K562 (cell line): ENCODE measurements at regions not wholly inside any gene's neighbourhood (a gene's known extent, or its start where the extent isn't known, plus 50 kb on each side); places are given as distances from the start of the nearest gene placed in this dataset.

ENCODE experiments used
- ATAC-seq: fragments of 200-7000 bp; cut with Tn5 transposase; 3 replicates; pipeline ENCODE4 v1.9.1; 2020; ENCODE audit warnings: moderate library complexity
- BruUV-seq: library from RNA; stranded (reverse); fragments of 400-500 nt; replicated peaks from 2 replicates; lab custom pipeline; 2021; lab: Mats Ljungman, UMichigan
- CTCF ChIA-PET: fragments of 300-600 bp; formaldehyde crosslinking; extraction: SDS; loops from one replicate; lab custom pipeline; 2021; ENCODE audit warnings: low intra/inter-chr PET ratio; lab: Yijun Ruan, JAX
- POLR2A ChIA-PET: fragments of 300-600, 350-650 bp; sonication (Branson Sonifier 250); formaldehyde crosslinking; extraction: SDS; loops from one replicate; lab custom pipeline; 2021; ENCODE audit warnings: antibody characterized with exemption, inconsistent platforms; lab: Yijun Ruan, JAX
- DNase-seq, 4 experiments: peaks; one replicate each; pipeline versions ENCODE4 v3.0.0 to v3.0.0-alpha.2; 2011 to 2018; ENCODE audit warnings: low spot score in 3 of 4, mixed read lengths in 3 of 4; ENCODE audit errors: extremely low read depth in 1 of 4
- FAIRE-seq: peaks from 2 replicates; lab custom pipeline; 2011; peaks lifted over from hg19 to GRCh38; lab: Jason Lieb, UNC
- H2AFZ ChIP-seq: 2 replicates; pipeline ENCODE4 v1.6.0; 2011; ENCODE audit warnings: low read depth, low read length, control low read depth, inconsistent platforms
- H3K27ac ChIP-seq: fragments of 200-600 bp; 3 replicates; pipeline ENCODE4 v1.8.0; 2011; ENCODE audit warnings: low read depth, mild to moderate bottlenecking, control low read depth, inconsistent platforms, low read length, moderate library complexity, mixed read lengths; ENCODE audit errors: extremely low read depth
- H3K27me3 ChIP-seq, 2 experiments: fragments of 300-600 bp in 1 of 2; 2 replicates in 1 of 2; 3 replicates in 1 of 2; pipeline versions ENCODE4 v1.6.0 to v1.8.0; 2011; ENCODE audit warnings: inconsistent platforms in 2 of 2, low read length in 2 of 2, mild to moderate bottlenecking in 1 of 2, mixed read lengths in 1 of 2, moderate library complexity in 1 of 2; ENCODE audit not compliant: control insufficient read depth in 2 of 2, insufficient read depth in 2 of 2
- H3K36me3 ChIP-seq: fragments of 300-600 bp; 3 replicates; pipeline ENCODE4 v1.8.0; 2011; ENCODE audit warnings: mild to moderate bottlenecking, low read length, inconsistent platforms; ENCODE audit not compliant: control insufficient read depth, insufficient read depth
- H3K4me1 ChIP-seq, 2 experiments: fragments of 200-600 bp in 1 of 2; replicated peaks in 1 of 2; 2 replicates in 1 of 2; 3 replicates in 1 of 2; pipeline versions ENCODE4 v1.5.1 to v1.8.0; 2011; ENCODE audit warnings: inconsistent platforms in 2 of 2, low read length in 2 of 2, mild to moderate bottlenecking in 1 of 2, mixed read lengths in 1 of 2, moderate library complexity in 1 of 2; ENCODE audit not compliant: control insufficient read depth in 2 of 2, insufficient read depth in 2 of 2
- H3K4me2 ChIP-seq: 2 replicates; pipeline ENCODE4 v1.6.1; 2011; ENCODE audit warnings: low read length, control low read depth, inconsistent platforms, mixed read lengths; ENCODE audit not compliant: insufficient read depth
- H3K4me3 ChIP-seq: fragments of 200-600 bp; sonication (generic), shearing (Covaris generic); 2 replicates; pipeline ENCODE4 v1.5.1; 2016; ENCODE audit warnings: control low read depth, inconsistent platforms
- H3K79me2 ChIP-seq: fragments of 200-600 bp; 3 replicates; pipeline ENCODE4 v1.8.0; 2011; ENCODE audit warnings: low read length, inconsistent platforms; ENCODE audit not compliant: control insufficient read depth, insufficient read depth
- H3K9ac ChIP-seq, 2 experiments: 2 replicates each; pipeline versions ENCODE4 v1.6.0 to v1.6.1; 2011; ENCODE audit warnings: low read depth in 2 of 2, low read length in 2 of 2, control low read depth in 1 of 2, inconsistent platforms in 1 of 2, mild to moderate bottlenecking in 1 of 2, mixed read lengths in 1 of 2; ENCODE audit not compliant: insufficient read depth in 1 of 2
- H3K9me1 ChIP-seq: one replicate; pipeline ENCODE4 v1.6.0; 2011; ENCODE audit warnings: inconsistent platforms, mild to moderate bottlenecking, low read length, moderate library complexity; ENCODE audit not compliant: control insufficient read depth, insufficient read depth
- H3K9me3 ChIP-seq: replicated peaks from 2 replicates; pipeline ENCODE4 v1.5.1; 2011; ENCODE audit warnings: low read depth, low read length, inconsistent platforms; ENCODE audit not compliant: control insufficient read depth, insufficient read depth
- H4K20me1 ChIP-seq: replicated peaks from 2 replicates; pipeline ENCODE4 v1.6.1; 2011; ENCODE audit warnings: low read length, inconsistent platforms, mixed read lengths; ENCODE audit not compliant: control insufficient read depth, insufficient read depth
- BCOR ChIP-seq: fragments of 450-650 bp; IDR thresholded peaks from 2 replicates; pipeline ENCODE4 v1.6.1; 2016
- BHLHE40 ChIP-seq: IDR thresholded peaks from 2 replicates; pipeline ENCODE4 v1.6.1; 2011; ENCODE audit warnings: low read length, improper control_type of control experiment
- CAMTA2 ChIP-seq: fragments of 250-450 bp; sonication (Bioruptor Pico); conservative IDR thresholded peaks from 2 replicates; pipeline ENCODE4 v1.5.1; 2022
- CREB3L1 ChIP-seq: fragments of 450-650 bp; IDR thresholded peaks from 2 replicates; pipeline ENCODE4 v1.6.1; 2014; ENCODE audit warnings: low read depth, mild to moderate bottlenecking, moderate library complexity, borderline replicate concordance
- DACH1 ChIP-seq: fragments of 450-650 bp; IDR thresholded peaks from 2 replicates; pipeline ENCODE4 v1.6.1; 2018; ENCODE audit not compliant: partially characterized antibody
- GATAD2A ChIP-seq: fragments of 450-650 bp; IDR thresholded peaks from 2 replicates; pipeline ENCODE4 v1.6.1; 2017
- MBD2 ChIP-seq: sonication (generic); IDR thresholded peaks from 2 replicates; pipeline ENCODE4 v1.6.1; 2016; ENCODE audit warnings: low read depth, borderline replicate concordance
- NFRKB ChIP-seq: fragments of 450-650 bp; IDR thresholded peaks from 2 replicates; pipeline ENCODE4 v1.6.1; 2016; ENCODE audit warnings: low read depth
- PYGO2 ChIP-seq: fragments of 450-650 bp; IDR thresholded peaks from 2 replicates; pipeline ENCODE4 v1.6.1; 2016; ENCODE audit warnings: mild to moderate bottlenecking, missing genetic modification characterization, moderate library complexity, missing compliant biosample characterization
- RB1 ChIP-seq: fragments of 450-650 bp; IDR thresholded peaks from 2 replicates; pipeline ENCODE4 v1.6.1; 2017; ENCODE audit warnings: low read depth, mild to moderate bottlenecking
- SRSF9 ChIP-seq: fragments of 200-400 bp; formaldehyde crosslinking; IDR thresholded peaks from 2 replicates; pipeline ENCODE4 v1.6.1; 2017; ENCODE audit warnings: low read depth, low read length, borderline replicate concordance
- XRCC3 ChIP-seq: fragments of 450-650 bp; IDR thresholded peaks from 2 replicates; pipeline ENCODE4 v1.6.1; 2017; ENCODE audit warnings: mild to moderate bottlenecking, moderate library complexity
- ZNF347 ChIP-seq: fragments of 450-650 bp; formaldehyde crosslinking; IDR thresholded peaks from 2 replicates; pipeline ENCODE4 v1.4.0; 2020; ENCODE audit warnings: low read depth, mild to moderate bottlenecking, moderate library complexity
- ZNF436 ChIP-seq: fragments of 250-450, 450-650 bp; sonication (Bioruptor Pico); formaldehyde crosslinking; IDR thresholded peaks from 2 replicates; pipeline ENCODE4 v1.7.0; 2020; ENCODE audit warnings: mild to moderate bottlenecking
- WGBS: fragments of 100-300 bp; shearing (Covaris generic); methylation state at CpG from one replicate; pipeline ENCODE4 v1.1.6; 2016; ENCODE audit warnings: low coverage, mixed read lengths; ENCODE audit not compliant: insufficient coverage; ENCODE audit errors: missing lambda C conversion rate; 5-methylcytosine and 5-hydroxymethylcytosine counted together
- in situ Hi-C: fragments of 300-500 bp; cut with MboI; formaldehyde crosslinking; loops from 4 replicates; pipeline ENCODE4 v1.15.0; 2018; ENCODE audit warnings: inconsistent platforms, mixed read lengths
- intact Hi-C: fragments of 100-400 bp; cut with micrococcal nuclease; formaldehyde crosslinking; loops from 2 replicates; pipeline ENCODE4 v1.14.2; 2022
- TF ChIP-seq, protein P1 (sequence below), 2 experiments: fragments of 450-650 bp; conservative IDR thresholded peaks; 2 replicates each; pipeline ENCODE4 v1.6.1; 2017; ENCODE audit warnings: mild to moderate bottlenecking in 2 of 2, moderate library complexity in 2 of 2

- intact Hi-C loops, result no loop called here
- TF ChIP-seq SRSF9 (no peak), PYGO2 (tag) (no peak), ZNF436 (no peak), RB1 (no peak), CAMTA2 (CRISPR knock-in tag) (no peak), CREB3L1 (no peak), MBD2 (no peak), ZNF347 (CRISPR knock-in tag) (no peak), XRCC3 (no peak), BCOR (no peak), DACH1 (no peak), BHLHE40 (no peak), NFRKB (no peak), GATAD2A (no peak)
- TF ChIP-seq, protein P1, sequence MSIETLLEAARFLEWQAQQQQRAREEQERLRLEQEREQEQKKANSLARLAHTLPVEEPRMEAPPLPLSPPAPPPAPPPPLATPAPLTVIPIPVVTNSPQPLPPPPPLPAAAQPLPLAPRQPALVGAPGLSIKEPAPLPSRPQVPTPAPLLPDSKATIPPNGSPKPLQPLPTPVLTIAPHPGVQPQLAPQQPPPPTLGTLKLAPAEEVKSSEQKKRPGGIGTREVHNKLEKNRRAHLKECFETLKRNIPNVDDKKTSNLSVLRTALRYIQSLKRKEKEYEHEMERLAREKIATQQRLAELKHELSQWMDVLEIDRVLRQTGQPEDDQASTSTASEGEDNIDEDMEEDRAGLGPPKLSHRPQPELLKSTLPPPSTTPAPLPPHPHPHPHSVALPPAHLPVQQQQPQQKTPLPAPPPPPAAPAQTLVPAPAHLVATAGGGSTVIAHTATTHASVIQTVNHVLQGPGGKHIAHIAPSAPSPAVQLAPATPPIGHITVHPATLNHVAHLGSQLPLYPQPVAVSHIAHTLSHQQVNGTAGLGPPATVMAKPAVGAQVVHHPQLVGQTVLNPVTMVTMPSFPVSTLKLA (conservative IDR thresholded peaks at IDR 0.05), result no peak
- TF ChIP-seq, all 486 proteins: peak for 0
- FAIRE-seq (no peak), DNase-seq (no peak), ATAC-seq (no peak)
- in situ Hi-C loops, result no loop called here
- BruUV-seq, result no TSS peak
- no peak overlapping the region for H3K4me2 ChIP-seq
- H3K36me3 ChIP-seq, result no peaks in the 10 kb centered on the region
- 68% methylated on average over 2 of the region's 2 CpGs for WGBS
- H3K27ac ChIP-seq, result no peak overlapping the region
- H3K4me3 ChIP-seq, result no peak overlapping the region
- no peaks in the 10 kb centered on the region for H3K79me2 ChIP-seq
- no peak overlapping the region for H2AFZ ChIP-seq
- no peaks in the 10 kb centered on the region for H3K9me1 ChIP-seq
- POLR2A ChIA-PET, result no interaction called here
- CTCF ChIA-PET, result no interaction called here
- H3K9ac ChIP-seq, result no peak overlapping the region
- H3K27me3 ChIP-seq, result no peaks in the 10 kb centered on the region
- no peaks in the 10 kb centered on the region for H4K20me1 ChIP-seq
- peaks cover 0 to 20% of the 10 kb centered on the region in 2 experiments; a peak in 2 of 5 replicates for H3K4me1 ChIP-seq
- no peaks in the 10 kb centered on the region for H3K9me3 ChIP-seq
These were observed 80.0 kb upstream of the TNFAIP3 start for GRCh38 chr6:137787016-137787415.
